OCI-LY1 (cell line): ENCODE measurements at regions not wholly inside any gene's neighbourhood (a gene's known extent, or its start where the extent isn't known, plus 50 kb on each side); places are given as distances from the start of the nearest gene placed in this dataset.

Experiments used
- H2AFZ ChIP-seq: fragments of 200-600 bp; sonication (generic), shearing (Covaris generic); 2 replicates; pipeline ENCODE4 v1.6.0; 2014; ENCODE audit warnings: antibody characterized with exemption, mild to moderate bottlenecking, low read length
- H3F3A ChIP-seq: fragments of 200-600 bp; sonication (generic), shearing (Covaris generic); 2 replicates; pipeline ENCODE4 v1.6.0; 2014; ENCODE audit warnings: mild to moderate bottlenecking, antibody characterized with exemption, low read length, moderate library complexity; ENCODE audit not compliant: insufficient read depth
- H3K27ac ChIP-seq: fragments of 200-600 bp; sonication (generic); 2 replicates; pipeline ENCODE4 v1.5.1; 2014; ENCODE audit warnings: low read length, mixed run types, mild to moderate bottlenecking, low read depth; ENCODE audit not compliant: poor library complexity, severe bottlenecking
- H3K27me3 ChIP-seq: fragments of 200-600 bp; sonication (generic); 2 replicates; pipeline ENCODE4 v1.6.0; 2014; ENCODE audit warnings: antibody characterized with exemption, mild to moderate bottlenecking, low read length, moderate library complexity; ENCODE audit not compliant: insufficient read depth
- H3K36me3 ChIP-seq: fragments of 200-600 bp; sonication (generic); 2 replicates; pipeline ENCODE4 v1.6.1; 2014; ENCODE audit warnings: mild to moderate bottlenecking, antibody characterized with exemption, low read length, moderate library complexity, mixed read lengths; ENCODE audit not compliant: insufficient read depth
- H3K4me1 ChIP-seq: fragments of 200-600 bp; sonication (generic); 2 replicates; pipeline ENCODE4 v1.5.1; 2014; ENCODE audit warnings: mild to moderate bottlenecking, low read length, moderate library complexity; ENCODE audit not compliant: insufficient read depth, severe bottlenecking
- H3K4me2 ChIP-seq: fragments of 200-600 bp; sonication (generic), shearing (Covaris generic); 2 replicates; pipeline ENCODE4 v1.6.1; 2014; ENCODE audit warnings: low read length
- H3K4me3 ChIP-seq: fragments of 200-600 bp; sonication (generic); 2 replicates; pipeline ENCODE4 v1.5.1; 2014; ENCODE audit warnings: low read length, low read depth, mild to moderate bottlenecking, mixed read lengths; ENCODE audit not compliant: poor library complexity, severe bottlenecking
- H3K79me2 ChIP-seq: fragments of 200-600 bp; shearing (Covaris generic); 2 replicates; pipeline ENCODE4 v1.6.1; 2016; ENCODE audit warnings: mixed run types, low read length, mixed read lengths; ENCODE audit not compliant: insufficient read depth
- H3K9ac ChIP-seq: fragments of 200-600 bp; sonication (generic), shearing (Covaris generic); 2 replicates; pipeline ENCODE4 v1.6.1; 2014; ENCODE audit warnings: mild to moderate bottlenecking, low read length, mixed read lengths
- H3K9me2 ChIP-seq: fragments of 200-600 bp; sonication (generic), shearing (Covaris generic); 2 replicates; pipeline ENCODE4 v1.6.1; 2014; ENCODE audit warnings: low read depth, mild to moderate bottlenecking, low read length, mixed read lengths
- H3K9me3 ChIP-seq: fragments of 200-600 bp; shearing (Covaris generic); 2 replicates; pipeline ENCODE4 v1.6.1; 2014; ENCODE audit warnings: low read length, mixed read lengths
- H4K20me1 ChIP-seq: fragments of 200-600 bp; sonication (generic), shearing (Covaris generic); 2 replicates; pipeline ENCODE4 v1.6.0; 2016; ENCODE audit warnings: mild to moderate bottlenecking, low read length; ENCODE audit not compliant: insufficient read depth
- EZH2 ChIP-seq: fragments of 200-600 bp; sonication (generic), shearing (Covaris generic); IDR thresholded peaks from 2 replicates; pipeline ENCODE4 v1.8.0; 2017; ENCODE audit warnings: borderline replicate concordance, mixed run types, mild to moderate bottlenecking, antibody characterized with exemption, low read length, moderate library complexity, mixed read lengths
- TF ChIP-seq, protein P1 (sequence below): fragments of 200-600 bp; sonication (generic), shearing (Covaris generic); IDR thresholded peaks from 2 replicates; pipeline ENCODE4 v1.5.1; 2017; ENCODE audit warnings: mild to moderate bottlenecking, antibody characterized with exemption, low read length, moderate library complexity, mixed read lengths

DNA sequence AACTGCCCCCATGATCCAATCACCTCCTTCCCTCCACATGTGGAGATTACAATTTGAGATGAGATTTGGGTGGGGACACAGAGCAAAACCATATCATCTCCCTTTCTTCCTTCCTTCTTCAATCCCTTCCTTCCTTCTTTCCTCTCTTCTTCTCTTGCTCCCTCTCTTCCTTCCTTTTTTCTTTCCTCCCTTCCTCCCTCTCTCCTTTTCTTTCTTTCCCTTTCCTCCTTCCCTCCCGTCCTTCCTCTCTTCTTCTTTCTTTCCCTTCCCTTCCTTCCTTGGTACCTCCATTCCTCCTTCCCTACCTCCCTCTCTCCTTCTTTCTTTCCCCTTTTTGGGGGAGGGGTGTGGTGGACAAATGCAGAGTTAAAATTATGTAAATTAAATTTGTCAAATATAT lies 145.1 kb downstream of the TSHZ3 start:
- no peak overlapping the region for H3K4me2 ChIP-seq
- H3K9me3 ChIP-seq: no peaks in the 10 kb centered on the region
- no peak overlapping the region for H2AFZ ChIP-seq
- H3K36me3 ChIP-seq: no peaks in the 10 kb centered on the region
- no peaks in the 10 kb centered on the region for H3F3A ChIP-seq
- no peaks in the 10 kb centered on the region; the same call in 1 of the 2 replicates for H3K27me3 ChIP-seq
- no peaks in the 10 kb centered on the region for H3K9me2 ChIP-seq
- no peaks in the 10 kb centered on the region for H4K20me1 ChIP-seq
- H3K79me2 ChIP-seq: no peaks in the 10 kb centered on the region
- TF ChIP-seq, protein P1, sequence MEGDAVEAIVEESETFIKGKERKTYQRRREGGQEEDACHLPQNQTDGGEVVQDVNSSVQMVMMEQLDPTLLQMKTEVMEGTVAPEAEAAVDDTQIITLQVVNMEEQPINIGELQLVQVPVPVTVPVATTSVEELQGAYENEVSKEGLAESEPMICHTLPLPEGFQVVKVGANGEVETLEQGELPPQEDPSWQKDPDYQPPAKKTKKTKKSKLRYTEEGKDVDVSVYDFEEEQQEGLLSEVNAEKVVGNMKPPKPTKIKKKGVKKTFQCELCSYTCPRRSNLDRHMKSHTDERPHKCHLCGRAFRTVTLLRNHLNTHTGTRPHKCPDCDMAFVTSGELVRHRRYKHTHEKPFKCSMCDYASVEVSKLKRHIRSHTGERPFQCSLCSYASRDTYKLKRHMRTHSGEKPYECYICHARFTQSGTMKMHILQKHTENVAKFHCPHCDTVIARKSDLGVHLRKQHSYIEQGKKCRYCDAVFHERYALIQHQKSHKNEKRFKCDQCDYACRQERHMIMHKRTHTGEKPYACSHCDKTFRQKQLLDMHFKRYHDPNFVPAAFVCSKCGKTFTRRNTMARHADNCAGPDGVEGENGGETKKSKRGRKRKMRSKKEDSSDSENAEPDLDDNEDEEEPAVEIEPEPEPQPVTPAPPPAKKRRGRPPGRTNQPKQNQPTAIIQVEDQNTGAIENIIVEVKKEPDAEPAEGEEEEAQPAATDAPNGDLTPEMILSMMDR: no peak
- TF ChIP-seq EZH2: no peak
- H3K4me1 ChIP-seq: no peaks in the 10 kb centered on the region
- H3K9ac ChIP-seq: no peak overlapping the region
- no peak overlapping the region for H3K4me3 ChIP-seq
- no peak overlapping the region for H3K27ac ChIP-seq

DNA sequence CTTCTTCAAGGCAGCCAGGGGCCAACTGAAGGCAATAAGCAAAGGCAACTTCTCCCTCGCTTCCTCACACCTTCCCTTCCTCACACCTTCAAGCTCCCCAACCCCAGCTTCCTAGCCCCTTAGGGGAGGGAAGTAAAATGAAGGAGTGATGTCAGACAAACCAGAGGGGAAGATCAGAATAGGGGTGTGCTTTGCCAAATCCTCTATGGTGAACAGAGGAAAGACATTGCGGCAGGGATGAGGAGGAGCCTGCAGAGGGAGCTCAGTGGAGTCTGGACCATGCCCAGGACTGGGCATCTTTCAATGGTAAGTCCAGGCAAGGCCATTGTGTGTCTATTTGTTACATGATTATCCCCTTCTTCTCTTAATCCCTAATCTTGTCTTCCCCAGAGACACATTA lies 164.0 kb downstream of the TSHZ3 start:
- no peaks in the 10 kb centered on the region for H3K27me3 ChIP-seq
- H3K9ac ChIP-seq: no peak overlapping the region
- H3K4me2 ChIP-seq: no peak overlapping the region
- H3K79me2 ChIP-seq: no peaks in the 10 kb centered on the region
- H2AFZ ChIP-seq: no peak overlapping the region
- no peak for TF ChIP-seq EZH2
- TF ChIP-seq, protein P1: no peak
- no peaks in the 10 kb centered on the region for H4K20me1 ChIP-seq
- no peaks in the 10 kb centered on the region for H3K4me1 ChIP-seq
- H3K4me3 ChIP-seq: no peak overlapping the region
- no peaks in the 10 kb centered on the region for H3K9me3 ChIP-seq
- H3F3A ChIP-seq: no peaks in the 10 kb centered on the region
- H3K36me3 ChIP-seq: no peaks in the 10 kb centered on the region
- H3K27ac ChIP-seq: no peak overlapping the region
- H3K9me2 ChIP-seq: no peaks in the 10 kb centered on the region

DNA sequence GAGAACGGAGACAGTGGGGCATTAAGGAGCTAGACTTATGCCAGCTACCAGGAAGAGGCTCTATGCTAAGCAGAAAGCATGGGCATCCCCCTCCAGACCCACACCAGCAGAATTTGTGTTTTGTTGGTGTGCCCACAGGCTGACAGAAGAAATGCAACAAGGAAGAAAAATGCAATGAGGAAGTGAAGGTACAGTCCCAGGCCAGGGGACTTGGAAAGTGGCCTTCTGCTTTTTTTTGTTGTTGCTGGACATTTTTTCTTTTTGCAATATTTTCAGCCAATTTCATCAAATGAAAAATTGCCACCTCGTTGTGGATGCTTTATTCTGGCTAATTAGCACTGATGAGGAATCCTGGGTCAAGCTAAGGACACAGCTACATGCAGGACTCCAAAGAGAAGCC lies 167.7 kb downstream of the TSHZ3 start:
- H3K9me3 ChIP-seq: no peaks in the 10 kb centered on the region
- H4K20me1 ChIP-seq: no peaks in the 10 kb centered on the region
- H3F3A ChIP-seq: no peaks in the 10 kb centered on the region
- no peak overlapping the region for H3K4me3 ChIP-seq
- H2AFZ ChIP-seq: no peak overlapping the region
- no peak overlapping the region for H3K27ac ChIP-seq
- no peaks in the 10 kb centered on the region for H3K36me3 ChIP-seq
- no peak overlapping the region for H3K4me2 ChIP-seq
- H3K9ac ChIP-seq: no peak overlapping the region
- no peaks in the 10 kb centered on the region for H3K27me3 ChIP-seq
- no peaks in the 10 kb centered on the region for H3K4me1 ChIP-seq
- no peaks in the 10 kb centered on the region for H3K9me2 ChIP-seq
- no peak for TF ChIP-seq EZH2
- TF ChIP-seq, protein P1: no peak
- H3K79me2 ChIP-seq: no peaks in the 10 kb centered on the region
